Gastrocnemius medialis (tissue), 4 donors: ENCODE measurements at regions not wholly inside any gene's neighbourhood (a gene's known extent, or its start where the extent isn't known, plus 50 kb on each side); places are given as distances from the start of the nearest gene placed in this dataset.

ENCODE experiments used
- ATAC-seq, 2 donors: fragments of 150-250 bp; one replicate each; pipeline ENCODE4 v1.9.1; 2016
- DNase-seq, 2 donors: peaks; one replicate each; pipeline ENCODE4 v3.0.0-alpha.2; 2019
- H3K27ac ChIP-seq, 4 donors: fragments of 200-600 bp; sonication (generic); 1 replicate in 1 of 4; 2 replicates in 3 of 4; pipeline ENCODE4 v1.5.1; 2016 to 2018; ENCODE audit warnings: mild to moderate bottlenecking in 2 of 4, moderate library complexity in 1 of 4
- H3K27me3 ChIP-seq, 3 donors: fragments of 200-600 bp; sonication (generic) in 2 of 3; 1 replicate in 1 of 3; 2 replicates in 2 of 3; pipeline versions ENCODE4 v1.5.1 to v1.6.0; 2016 to 2019; ENCODE audit warnings: mild to moderate bottlenecking in 1 of 3, moderate library complexity in 1 of 3
- H3K36me3 ChIP-seq, 2 donors: fragments of 200-600 bp; sonication (generic) in 1 of 2; one replicate each; pipeline ENCODE4 v1.5.1; 2017 to 2018
- H3K4me1 ChIP-seq, 2 donors: fragments of 200-600 bp; sonication (generic) in 1 of 2; one replicate each; pipeline ENCODE4 v1.5.1; 2016 to 2017; ENCODE audit warnings: mild to moderate bottlenecking in 2 of 2
- H3K4me3 ChIP-seq, 4 donors: fragments of 200-600 bp; sonication (generic) in 3 of 4; 1 replicate in 1 of 4; 2 replicates in 3 of 4; pipeline ENCODE4 v1.5.1; 2016 to 2019; ENCODE audit warnings: mild to moderate bottlenecking in 2 of 4
- H3K9me3 ChIP-seq, 3 donors: fragments of 200-600 bp; sonication (generic) in 2 of 3; 1 replicate in 1 of 3; 2 replicates in 2 of 3; pipeline ENCODE4 v1.5.1; 2016 to 2019
- CTCF ChIP-seq, 5 experiments: fragments of 450-650 bp in 3 of 5; fragments of 200-600 bp in 2 of 5; sonication (generic) in 2 of 5; IDR thresholded peaks in 4 of 5; conservative IDR thresholded peaks in 1 of 5; 1 replicate in 4 of 5; 2 replicates in 1 of 5; pipeline ENCODE4 v1.5.1; 2016 to 2019; ENCODE audit warnings: antibody characterized with exemption in 5 of 5, mild to moderate bottlenecking in 3 of 5, moderate library complexity in 3 of 5
- POLR2A ChIP-seq, 2 donors: fragments of 450-650 bp; IDR thresholded peaks; one replicate each; pipeline ENCODE4 v1.6.1; 2017; ENCODE audit warnings: antibody characterized with exemption in 2 of 2, mild to moderate bottlenecking in 2 of 2, moderate library complexity in 2 of 2
- in situ Hi-C, 4 donors: fragments of 200-750 bp; cut with MboI; loops; one replicate each; pipeline versions ENCODE4 v1.15.0 to v1.8.0; 2017; ENCODE audit warnings: low sequenced_read_pairs in 4 of 4
- intact Hi-C: fragments of 100-400 bp; cut with DNase I; formaldehyde crosslinking; loops from one replicate; pipeline ENCODE4 v1.15.1; 2023; ENCODE audit warnings: low total_unique reads

- intact Hi-C loops, result no loop called here
- no peaks in the 10 kb centered on the region for H3K27me3 ChIP-seq
- ATAC-seq (no peak), DNase-seq (no peak)
- no peak overlapping the region for H3K27ac ChIP-seq
- TF ChIP-seq POLR2A (IDR thresholded peaks at IDR 0.05) (no peak), CTCF (IDR thresholded peaks at IDR 0.05 in 4 of 5, conservative IDR thresholded peaks at IDR 0.05 in 1 of 5) (no peak)
- H3K36me3 ChIP-seq, result no peaks in the 10 kb centered on the region
- in situ Hi-C loops, result no loop called here
- no peak overlapping the region for H3K4me3 ChIP-seq
- no peaks in the 10 kb centered on the region for H3K9me3 ChIP-seq
- no peaks in the 10 kb centered on the region for H3K4me1 ChIP-seq
Observed at GRCh38 chr10:112045938-112046337, 137.6 kb downstream of the GPAM start.

GRCh38 chr10:112047674-112048073 is 135.9 kb downstream of the GPAM start:
- in situ Hi-C loops (no loop called here), intact Hi-C loops (no loop called here)
- Histone ChIP-seq H3K4me3 (no peak overlapping the region), H3K36me3 (no peaks in the 10 kb centered on the region), H3K4me1 (no peaks in the 10 kb centered on the region), H3K9me3 (no peaks in the 10 kb centered on the region), H3K27ac (no peak overlapping the region), H3K27me3 (no peaks in the 10 kb centered on the region)
- ATAC-seq (no peak), DNase-seq (no peak)
- TF ChIP-seq CTCF (IDR thresholded peaks at IDR 0.05 in 4 of 5, conservative IDR thresholded peaks at IDR 0.05 in 1 of 5) (no peak), POLR2A (IDR thresholded peaks at IDR 0.05) (no peak)

- intact Hi-C loops (no loop called here), in situ Hi-C loops (no loop called here)
- no peaks in the 10 kb centered on the region for H3K27me3 ChIP-seq
- DNase-seq, result no peak
- H3K4me1 ChIP-seq, result no peaks in the 10 kb centered on the region
- no peak overlapping the region for H3K27ac ChIP-seq
- no peaks in the 10 kb centered on the region for H3K9me3 ChIP-seq
- ATAC-seq, result no peak
- H3K4me3 ChIP-seq, result no peak overlapping the region
- no peaks in the 10 kb centered on the region for H3K36me3 ChIP-seq
- TF ChIP-seq CTCF (IDR thresholded peaks at IDR 0.05 in 4 of 5, conservative IDR thresholded peaks at IDR 0.05 in 1 of 5) (no peak), POLR2A (IDR thresholded peaks at IDR 0.05) (no peak)
Observed at GRCh38 chr10:112052166-112052565, 131.4 kb downstream of the GPAM start.

GRCh38 chr10:112053895-112054294 is 129.7 kb downstream of the GPAM start:
- no peak overlapping the region for H3K27ac ChIP-seq
- H3K27me3 ChIP-seq, result no peaks in the 10 kb centered on the region
- no peaks in the 10 kb centered on the region for H3K4me1 ChIP-seq
- H3K36me3 ChIP-seq, result no peaks in the 10 kb centered on the region
- no peak overlapping the region for H3K4me3 ChIP-seq
- DNase-seq (no peak), ATAC-seq (no peak)
- TF ChIP-seq CTCF (IDR thresholded peaks at IDR 0.05 in 4 of 5, conservative IDR thresholded peaks at IDR 0.05 in 1 of 5) (no peak), POLR2A (IDR thresholded peaks at IDR 0.05) (no peak)
- intact Hi-C loops, result no loop called here
- H3K9me3 ChIP-seq, result no peaks in the 10 kb centered on the region
- in situ Hi-C loops, result no loop called here

- Histone ChIP-seq H3K4me3 (no peak overlapping the region), H3K9me3 (no peaks in the 10 kb centered on the region), H3K27ac (no peak overlapping the region), H3K27me3 (no peaks in the 10 kb centered on the region), H3K4me1 (no peaks in the 10 kb centered on the region), H3K36me3 (no peaks in the 10 kb centered on the region)
- in situ Hi-C loops (no loop called here), intact Hi-C loops (no loop called here)
- ATAC-seq, result no peak
- no peak for DNase-seq
- TF ChIP-seq POLR2A (IDR thresholded peaks at IDR 0.05) (no peak), CTCF (IDR thresholded peaks at IDR 0.05 in 4 of 5, conservative IDR thresholded peaks at IDR 0.05 in 1 of 5) (no peak)
Observed at GRCh38 chr10:112054516-112054915, 129.0 kb downstream of the GPAM start.
